WTC11 (cell line): ENCODE measurements at regions not wholly inside any gene's neighbourhood (a gene's known extent, or its start where the extent isn't known, plus 50 kb on each side); places are given as distances from the start of the nearest gene placed in this dataset.

ENCODE experiments used
- ATAC-seq: fragments of 200-7000 bp; cut with Tn5 transposase; 2 replicates; pipeline ENCODE4 v1.10.0; 2021; ENCODE audit warnings: mild to moderate bottlenecking, moderate library complexity
- CTCF ChIA-PET: fragments of 300-600 bp; sonication (Branson Sonifier 250); formaldehyde crosslinking; loops from one replicate; lab custom pipeline; 2021; ENCODE audit warnings: antibody characterized with exemption; lab: Charles Lee
- POLR2A ChIA-PET: fragments of 350-600 bp; sonication (Branson Sonifier 250); formaldehyde crosslinking; loops from one replicate; lab custom pipeline; 2021; ENCODE audit warnings: antibody characterized with exemption; lab: Charles Lee
- DNase-seq: peaks from one replicate; pipeline ENCODE4 v3.0.0; 2021; ENCODE audit warnings: low spot score
- H3K27ac Mint-ChIP-seq: 2 replicates; pipeline ENCODE4 v1.8.0; 2021; ENCODE audit warnings: mixed read lengths
- H3K27me3 Mint-ChIP-seq: 2 replicates; pipeline ENCODE4 v1.8.0; 2021; ENCODE audit warnings: low read depth, mild to moderate bottlenecking, moderate library complexity, mixed read lengths
- H3K36me3 Mint-ChIP-seq: 2 replicates; pipeline ENCODE4 v1.8.0; 2021; ENCODE audit warnings: mixed read lengths
- H3K4me1 Mint-ChIP-seq: 2 replicates; pipeline ENCODE4 v1.8.0; 2022; ENCODE audit warnings: mixed read lengths
- H3K4me3 Mint-ChIP-seq: 2 replicates; pipeline ENCODE4 v1.8.0; 2021; ENCODE audit warnings: mild to moderate bottlenecking, moderate library complexity, mixed read lengths
- H3K9me3 Mint-ChIP-seq: 2 replicates; pipeline ENCODE4 v1.8.0; 2021; ENCODE audit warnings: mixed read lengths
- CREM ChIP-seq: sonication (generic); formaldehyde crosslinking; IDR thresholded peaks from 2 replicates; pipeline ENCODE4 v1.8.1; 2022; ENCODE audit warnings: mild to moderate bottlenecking, missing genetic modification reagents, moderate library complexity
- FOXJ3 ChIP-seq: sonication (generic); formaldehyde crosslinking; IDR thresholded peaks from 2 replicates; pipeline ENCODE4 v1.9.0; 2021; ENCODE audit warnings: missing genetic modification reagents, mild to moderate bottlenecking, borderline replicate concordance
- FOXP4 ChIP-seq: sonication (generic); formaldehyde crosslinking; IDR thresholded peaks from 2 replicates; pipeline ENCODE4 v1.8.0; 2022; ENCODE audit warnings: mild to moderate bottlenecking, missing genetic modification reagents
- HMGA2 ChIP-seq: fragments of 250-450 bp; sonication (Bioruptor Pico); IDR thresholded peaks from 2 replicates; pipeline ENCODE4 v1.4.0; 2021; ENCODE audit warnings: mild to moderate bottlenecking, moderate library complexity
- MLX ChIP-seq: sonication (generic); formaldehyde crosslinking; IDR thresholded peaks from 2 replicates; pipeline ENCODE4 v1.8.1; 2023; ENCODE audit warnings: mild to moderate bottlenecking, missing genetic modification reagents, moderate library complexity
- MYBL2 ChIP-seq: sonication (generic); formaldehyde crosslinking; IDR thresholded peaks from 2 replicates; pipeline ENCODE4 v1.8.1; 2023; ENCODE audit warnings: mild to moderate bottlenecking, moderate library complexity, missing genetic modification reagents
- RELA ChIP-seq: sonication (generic); formaldehyde crosslinking; IDR thresholded peaks from 2 replicates; pipeline ENCODE4 v1.8.1; 2022; ENCODE audit warnings: missing genetic modification reagents, mild to moderate bottlenecking, borderline replicate concordance
- SOX15 ChIP-seq: fragments of 250-450 bp; sonication (Bioruptor Pico); IDR thresholded peaks from 2 replicates; pipeline ENCODE4 v1.9.0; 2021; ENCODE audit warnings: mild to moderate bottlenecking
- TEAD1 ChIP-seq: sonication (generic); formaldehyde crosslinking; IDR thresholded peaks from 2 replicates; pipeline ENCODE4 v1.8.0; 2022; ENCODE audit warnings: mild to moderate bottlenecking, missing genetic modification reagents
- USF2 ChIP-seq: sonication (generic); formaldehyde crosslinking; IDR thresholded peaks from 2 replicates; pipeline ENCODE4 v1.8.1; 2023; ENCODE audit warnings: mild to moderate bottlenecking, missing genetic modification reagents, moderate library complexity
- ZBTB21 ChIP-seq: sonication (generic); formaldehyde crosslinking; IDR thresholded peaks from 2 replicates; pipeline ENCODE4 v1.8.1; 2023; ENCODE audit warnings: mild to moderate bottlenecking, missing genetic modification reagents, borderline replicate concordance
- ZNF138 ChIP-seq: sonication (generic); formaldehyde crosslinking; conservative IDR thresholded peaks from 2 replicates; pipeline ENCODE4 v1.8.1; 2022; ENCODE audit warnings: mild to moderate bottlenecking, moderate library complexity, missing genetic modification reagents
- ZNF512 ChIP-seq: sonication (generic); formaldehyde crosslinking; IDR thresholded peaks from 2 replicates; pipeline ENCODE4 v1.8.1; 2022; ENCODE audit warnings: missing genetic modification reagents, borderline replicate concordance
- ZSCAN18 ChIP-seq: fragments of 250-450 bp; sonication (Bioruptor Pico); IDR thresholded peaks from 2 replicates; pipeline ENCODE4 v2.1.2; 2022; ENCODE audit warnings: mild to moderate bottlenecking, moderate library complexity
- TF ChIP-seq, protein P1 (sequence below): sonication (generic); formaldehyde crosslinking; IDR thresholded peaks from 2 replicates; pipeline ENCODE4 v1.8.1; 2022; ENCODE audit warnings: low read depth, missing genetic modification reagents, borderline replicate concordance
- TF ChIP-seq, protein P2 (sequence below): sonication (generic); formaldehyde crosslinking; IDR thresholded peaks from 2 replicates; pipeline ENCODE4 v1.8.1; 2022; ENCODE audit warnings: mild to moderate bottlenecking, missing genetic modification reagents, moderate library complexity, borderline replicate concordance

GRCh38 chr2:60400462-60401246, 152.8 kb downstream of the BCL11A start:
- Mint-ChIP-seq H3K4me3 (no peak overlapping the region), H3K4me1 (peaks cover 15% of the 10 kb centered on the region), H3K27me3 (peaks cover 5% of the 10 kb centered on the region; the same call in 1 of the 2 replicates), H3K9me3 (no peaks in the 10 kb centered on the region), H3K27ac (no peak overlapping the region)
- POLR2A ChIA-PET, result no interaction called here
- ATAC-seq, result no peak
- CTCF ChIA-PET, result interaction anchor here (0.6 to 1.5 kb wide), 5 partner anchors 39 to 491 kb away, joined by 3 to 8 read pairs (median 3); no protein-coding TSS in a partner anchor
- TF ChIP-seq ZSCAN18 (CRISPR knock-in tag), result no peak
- TF ChIP-seq, all 79 proteins: peak for 0
- no peak for DNase-seq
- no peaks in the 10 kb centered on the region for H3K36me3 Mint-ChIP-seq

GRCh38 chr2:60394463-60394862, 159.0 kb downstream of the BCL11A start:
- Mint-ChIP-seq H3K27me3 (peaks cover 5% of the 10 kb centered on the region; the same call in 1 of the 2 replicates), H3K4me3 (no peak overlapping the region), H3K36me3 (no peaks in the 10 kb centered on the region), H3K9me3 (no peaks in the 10 kb centered on the region), H3K27ac (no peak overlapping the region), H3K4me1 (peaks cover 3% of the 10 kb centered on the region; the same call in 1 of the 2 replicates)
- POLR2A ChIA-PET, result no interaction called here
- ATAC-seq, result no peak
- CTCF ChIA-PET, result interaction anchor here (1.0 kb wide), 1 partner anchor 166 kb away, joined by 3 read pairs; no protein-coding TSS in a partner anchor
- no peak for TF ChIP-seq CREM (CRISPR knock-in tag)
- TF ChIP-seq, protein P1, sequence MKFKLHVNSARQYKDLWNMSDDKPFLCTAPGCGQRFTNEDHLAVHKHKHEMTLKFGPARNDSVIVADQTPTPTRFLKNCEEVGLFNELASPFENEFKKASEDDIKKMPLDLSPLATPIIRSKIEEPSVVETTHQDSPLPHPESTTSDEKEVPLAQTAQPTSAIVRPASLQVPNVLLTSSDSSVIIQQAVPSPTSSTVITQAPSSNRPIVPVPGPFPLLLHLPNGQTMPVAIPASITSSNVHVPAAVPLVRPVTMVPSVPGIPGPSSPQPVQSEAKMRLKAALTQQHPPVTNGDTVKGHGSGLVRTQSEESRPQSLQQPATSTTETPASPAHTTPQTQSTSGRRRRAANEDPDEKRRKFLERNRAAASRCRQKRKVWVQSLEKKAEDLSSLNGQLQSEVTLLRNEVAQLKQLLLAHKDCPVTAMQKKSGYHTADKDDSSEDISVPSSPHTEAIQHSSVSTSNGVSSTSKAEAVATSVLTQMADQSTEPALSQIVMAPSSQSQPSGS (CRISPR knock-in tag), result no peak
- TF ChIP-seq ZNF512 (CRISPR knock-in tag), result no peak
- TF ChIP-seq MYBL2 (CRISPR knock-in tag), result no peak
- no peak for TF ChIP-seq RELA (CRISPR knock-in tag)
- TF ChIP-seq HMGA2 (CRISPR knock-in tag), result no peak
- TF ChIP-seq TEAD1 (CRISPR knock-in tag), result no peak
- TF ChIP-seq ZBTB21 (CRISPR knock-in tag), result no peak
- TF ChIP-seq, protein P2, sequence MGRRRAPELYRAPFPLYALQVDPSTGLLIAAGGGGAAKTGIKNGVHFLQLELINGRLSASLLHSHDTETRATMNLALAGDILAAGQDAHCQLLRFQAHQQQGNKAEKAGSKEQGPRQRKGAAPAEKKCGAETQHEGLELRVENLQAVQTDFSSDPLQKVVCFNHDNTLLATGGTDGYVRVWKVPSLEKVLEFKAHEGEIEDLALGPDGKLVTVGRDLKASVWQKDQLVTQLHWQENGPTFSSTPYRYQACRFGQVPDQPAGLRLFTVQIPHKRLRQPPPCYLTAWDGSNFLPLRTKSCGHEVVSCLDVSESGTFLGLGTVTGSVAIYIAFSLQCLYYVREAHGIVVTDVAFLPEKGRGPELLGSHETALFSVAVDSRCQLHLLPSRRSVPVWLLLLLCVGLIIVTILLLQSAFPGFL (CRISPR knock-in tag), result no peak
- no peak for DNase-seq

DNA sequence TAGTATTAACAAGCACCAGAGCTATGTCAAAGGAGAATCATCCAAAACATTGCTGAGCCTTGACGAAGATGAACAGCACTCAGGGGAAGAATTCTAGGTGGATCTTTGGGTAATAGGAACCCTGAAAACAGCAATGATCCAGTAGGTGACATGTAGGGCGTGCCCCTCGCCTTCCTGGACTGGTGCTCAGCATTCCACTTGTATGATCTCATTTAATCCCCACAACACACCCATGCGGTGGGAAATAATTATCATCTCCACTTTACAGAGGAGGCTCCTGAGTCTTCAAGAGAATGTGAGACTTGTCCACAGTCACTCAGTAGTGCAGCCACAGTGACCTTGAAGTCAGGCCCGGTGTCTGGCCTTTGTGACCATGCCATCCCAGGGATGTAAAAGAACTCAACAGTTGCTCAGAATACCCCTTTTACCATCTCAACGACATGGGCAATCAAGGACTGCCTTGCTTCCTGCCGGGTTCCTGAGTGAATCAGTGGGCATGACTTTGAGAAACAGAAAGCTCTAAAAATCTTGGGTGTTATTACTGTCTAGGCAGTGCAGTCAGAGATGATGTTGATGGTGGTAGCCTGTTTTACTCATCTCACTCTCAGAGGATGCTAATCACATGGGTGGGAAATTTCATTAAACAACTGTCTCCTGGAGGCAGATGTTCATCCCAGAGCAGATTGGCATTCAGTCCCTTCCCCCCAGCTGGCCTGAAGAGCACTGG, 161.6 kb downstream of the BCL11A start:
- H3K27me3 Mint-ChIP-seq, result peaks cover 5% of the 10 kb centered on the region; the same call in 1 of the 2 replicates
- POLR2A ChIA-PET, result no interaction called here
- H3K4me3 Mint-ChIP-seq, result no peak overlapping the region
- no peak for DNase-seq
- H3K36me3 Mint-ChIP-seq, result no peaks in the 10 kb centered on the region
- TF ChIP-seq FOXP4 (no peak), MLX (no peak), MYBL2 (CRISPR knock-in tag) (no peak), FOXJ3 (CRISPR knock-in tag) (no peak), USF2 (CRISPR knock-in tag) (no peak), SOX15 (CRISPR knock-in tag) (no peak), ZNF138 (CRISPR knock-in tag) (no peak)
- TF ChIP-seq, all 79 proteins: peak for 0
- ATAC-seq, result no peak
- Mint-ChIP-seq H3K4me1 (peaks cover 3% of the 10 kb centered on the region; the same call in 1 of the 2 replicates), H3K9me3 (no peaks in the 10 kb centered on the region), H3K27ac (no peak overlapping the region)
- CTCF ChIA-PET, result no interaction called here
